Astrocyte (in vitro differentiated cells and primary cell): ENCODE measurements at regions not wholly inside any gene's neighbourhood (a gene's known extent, or its start where the extent isn't known, plus 50 kb on each side); places are given as distances from the start of the nearest gene placed in this dataset.

Experiments used
- CTCF ChIP-seq: IDR thresholded peaks from 2 replicates; pipeline ENCODE4 v1.5.1; 2011; ENCODE audit warnings: low read depth, mild to moderate bottlenecking, inconsistent platforms, low read length, moderate library complexity; ENCODE audit not compliant: insufficient read depth
- EZH2 ChIP-seq: IDR thresholded peaks from 2 replicates; pipeline ENCODE4 v1.6.1; 2012; ENCODE audit warnings: mild to moderate bottlenecking, low read length, inconsistent platforms; ENCODE audit not compliant: insufficient read depth

DNA sequence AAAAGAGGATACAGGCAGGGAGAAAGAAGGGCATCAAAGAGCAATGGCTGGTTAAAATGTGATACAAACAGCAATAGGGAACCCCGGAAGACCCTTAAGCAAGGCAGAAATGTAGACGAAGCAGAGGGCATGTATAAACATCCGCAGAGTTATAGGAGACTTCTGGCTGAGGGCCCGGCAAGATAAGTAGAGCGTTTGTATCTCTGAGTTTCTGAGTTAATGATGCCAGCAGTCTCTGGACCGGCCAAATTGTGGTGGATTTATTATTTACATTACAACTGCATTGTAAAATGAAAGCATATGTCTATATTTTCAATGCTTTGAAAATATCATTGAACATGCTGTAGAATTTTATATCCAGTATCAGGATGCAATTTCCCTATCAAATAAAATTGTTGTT lies 148.0 kb upstream of the KCTD1 start:
- TF ChIP-seq CTCF (no peak), EZH2 (no peak)
